Neuronal stem cell (in vitro differentiated cells): ENCODE measurements at regions not wholly inside any gene's neighbourhood (a gene's known extent, or its start where the extent isn't known, plus 50 kb on each side); places are given as distances from the start of the nearest gene placed in this dataset.

Source experiments
- DNase-seq: peaks from one replicate; pipeline ENCODE4 v3.0.0-alpha.2; 2013; ENCODE audit warnings: low spot score
- H2AFZ ChIP-seq: one replicate; pipeline ENCODE4 v1.6.1; 2013; ENCODE audit warnings: mild to moderate bottlenecking, low read length, inconsistent platforms
- H2AK5ac ChIP-seq: 2 replicates; pipeline ENCODE4 v1.6.1; 2013; ENCODE audit warnings: low read depth, mild to moderate bottlenecking, inconsistent platforms, low read length, moderate library complexity, mixed read lengths
- H2BK120ac ChIP-seq: 2 replicates; pipeline ENCODE4 v1.6.1; 2013; ENCODE audit warnings: low read depth, mild to moderate bottlenecking, inconsistent platforms, low read length, moderate library complexity, mixed read lengths
- H2BK12ac ChIP-seq: one replicate; pipeline ENCODE4 v1.6.1; 2013; ENCODE audit warnings: low read length, inconsistent platforms
- H2BK15ac ChIP-seq: 2 replicates; pipeline ENCODE4 v1.6.1; 2013; ENCODE audit warnings: mild to moderate bottlenecking, low read length, inconsistent platforms, mixed read lengths
- H2BK5ac ChIP-seq: one replicate; pipeline ENCODE4 v1.6.1; 2013; ENCODE audit warnings: inconsistent platforms, mild to moderate bottlenecking, low read length, moderate library complexity
- H3K14ac ChIP-seq: one replicate; pipeline ENCODE4 v1.6.1; 2013; ENCODE audit warnings: low read length, inconsistent platforms
- H3K18ac ChIP-seq: 2 replicates; pipeline ENCODE4 v1.6.1; 2013; ENCODE audit warnings: low read length, inconsistent platforms
- H3K23ac ChIP-seq: 2 replicates; pipeline ENCODE4 v1.6.1; 2013; ENCODE audit warnings: low read depth, mild to moderate bottlenecking, mixed read lengths, low read length, inconsistent platforms; ENCODE audit not compliant: poor library complexity
- H3K27ac ChIP-seq: replicated peaks from 3 replicates; pipeline ENCODE4 v1.5.1; 2013; ENCODE audit warnings: low read length, inconsistent platforms
- H3K27me3 ChIP-seq, 3 experiments: 2 replicates each; pipeline ENCODE4 v1.6.1; 2013; ENCODE audit warnings: low read length in 3 of 3, mild to moderate bottlenecking in 2 of 3, inconsistent platforms in 1 of 3, low read depth in 1 of 3, mixed read lengths in 1 of 3, moderate library complexity in 1 of 3; ENCODE audit not compliant: control insufficient read depth in 3 of 3, insufficient read depth in 3 of 3
- H3K36me3 ChIP-seq, 2 donors: replicated peaks in 1 of 2; 2 replicates each; pipeline ENCODE4 v1.6.1; 2013; ENCODE audit warnings: low read length in 2 of 2; ENCODE audit not compliant: control insufficient read depth in 2 of 2, insufficient read depth in 2 of 2
- H3K4ac ChIP-seq: 2 replicates; pipeline ENCODE4 v1.6.1; 2013; ENCODE audit warnings: inconsistent platforms, mild to moderate bottlenecking, low read length, moderate library complexity
- H3K4me1 ChIP-seq, 2 donors: 1 replicate in 1 of 2; 2 replicates in 1 of 2; pipeline ENCODE4 v1.6.1; 2013; ENCODE audit warnings: low read length in 2 of 2, low read depth in 1 of 2; ENCODE audit not compliant: control insufficient read depth in 2 of 2, insufficient read depth in 1 of 2
- H3K4me2 ChIP-seq: one replicate; pipeline ENCODE4 v1.6.1; 2013; ENCODE audit warnings: mild to moderate bottlenecking, low read length, inconsistent platforms; ENCODE audit not compliant: insufficient read depth, poor library complexity, severe bottlenecking
- H3K4me3 ChIP-seq, 2 donors: 2 replicates each; pipeline ENCODE4 v1.5.1; 2013; ENCODE audit warnings: low read length in 2 of 2, mild to moderate bottlenecking in 2 of 2, inconsistent platforms in 1 of 2, moderate library complexity in 1 of 2
- H3K79me1 ChIP-seq: one replicate; pipeline ENCODE4 v1.6.1; 2013; ENCODE audit warnings: low read depth, mild to moderate bottlenecking, inconsistent platforms, low read length, moderate library complexity
- H3K9ac ChIP-seq: one replicate; pipeline ENCODE4 v1.6.1; 2013; ENCODE audit warnings: mild to moderate bottlenecking, low read depth, low read length, inconsistent platforms; ENCODE audit not compliant: poor library complexity
- H3K9me3 ChIP-seq, 2 donors: replicated peaks in 1 of 2; 2 replicates each; pipeline versions ENCODE3 to v1.6.1; 2013; ENCODE audit warnings: low read length in 2 of 2, mild to moderate bottlenecking in 2 of 2, inconsistent platforms in 1 of 2, low read depth in 1 of 2, mixed read lengths in 1 of 2, moderate library complexity in 1 of 2; ENCODE audit not compliant: control insufficient read depth in 2 of 2, insufficient read depth in 1 of 2
- H4K8ac ChIP-seq: one replicate; pipeline ENCODE4 v1.6.1; 2013; ENCODE audit warnings: low read depth, mild to moderate bottlenecking, inconsistent platforms, low read length, moderate library complexity
- H4K91ac ChIP-seq: one replicate; pipeline ENCODE4 v1.6.1; 2013; ENCODE audit warnings: low read length, low read depth, mild to moderate bottlenecking, inconsistent platforms; ENCODE audit not compliant: poor library complexity
- WGBS, 2 donors: extraction: QIAGEN DNeasy Blood & Tissue Kit; methylation state at CpG; one replicate each; pipeline ENCODE4 v1.1.7; 2013; ENCODE audit warnings: missing lambda C conversion rate in 2 of 2, mixed read lengths in 1 of 2; ENCODE audit not compliant: insufficient read length in 2 of 2, insufficient replicate concordance in 1 of 2; ENCODE audit errors: extremely low coverage in 2 of 2; 5-methylcytosine and 5-hydroxymethylcytosine counted together

DNA sequence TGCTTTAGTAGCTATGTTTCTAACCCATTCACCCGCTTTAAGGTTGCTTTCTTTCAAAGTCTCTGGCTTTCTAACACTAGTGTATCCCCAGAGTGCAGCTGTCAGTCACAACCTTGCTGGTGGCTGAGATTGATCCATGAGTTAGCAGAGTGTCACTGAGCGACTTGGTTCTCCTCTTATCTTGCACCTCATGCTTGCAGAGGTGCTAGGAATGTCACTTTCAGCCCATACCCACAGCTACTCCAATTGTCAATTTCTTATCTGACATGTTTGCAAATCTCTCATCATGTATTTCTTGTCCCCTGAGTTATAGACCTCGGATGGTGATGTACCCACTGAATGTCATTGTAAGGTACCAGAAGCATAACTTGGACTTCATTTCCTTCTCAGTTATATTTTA is 1110.2 kb downstream of the GALC start:
- Histone ChIP-seq H3K4me3 (no peak overlapping the region), H4K8ac (no peak overlapping the region), H4K91ac (no peak overlapping the region), H2BK12ac (no peak overlapping the region), H3K23ac (no peak overlapping the region), H3K27ac (no peak overlapping the region), H2AK5ac (no peak overlapping the region), H3K9me3 (peaks cover 0 to 5% of the 10 kb centered on the region in 2 donors), H3K79me1 (peaks cover 1% of the 10 kb centered on the region), H3K4me2 (no peak overlapping the region), H2BK15ac (no peak overlapping the region), H2AFZ (no peak overlapping the region), H2BK120ac (no peak overlapping the region), H2BK5ac (no peak overlapping the region), H3K36me3 (no peaks in the 10 kb centered on the region), H3K27me3 (peaks cover 0 to 2% (median 0%) of the 10 kb centered on the region in 3 experiments), H3K4me1 (no peaks in the 10 kb centered on the region), H3K18ac (no peak overlapping the region), H3K14ac (no peak overlapping the region), H3K9ac (no peak overlapping the region), H3K4ac (no peak overlapping the region)
- no CpG with 5 or more reads among the region's 3 CpGs for WGBS, 2 donors
- DNase-seq: no peak

GRCh38 chr14:86865934-86866333 is 1127.0 kb downstream of the GALC start:
- no peak overlapping the region for H3K27ac ChIP-seq
- no peak overlapping the region for H3K4me2 ChIP-seq
- H3K4ac ChIP-seq: no peak overlapping the region
- H3K18ac ChIP-seq: no peak overlapping the region
- no peak overlapping the region for H2BK15ac ChIP-seq
- no peaks in the 10 kb centered on the region for H3K79me1 ChIP-seq
- no peaks in the 10 kb centered on the region for H3K4me1 ChIP-seq
- H3K9ac ChIP-seq: no peak overlapping the region
- H3K27me3 ChIP-seq: no peaks in the 10 kb centered on the region
- no peak overlapping the region for H2AK5ac ChIP-seq
- no peak for DNase-seq
- H2BK12ac ChIP-seq: no peak overlapping the region
- no peak overlapping the region for H4K8ac ChIP-seq
- no CpG with 5 or more reads among the region's 3 CpGs for WGBS, 2 donors
- H4K91ac ChIP-seq: no peak overlapping the region
- H3K14ac ChIP-seq: no peak overlapping the region
- H2BK5ac ChIP-seq: no peak overlapping the region
- H3K36me3 ChIP-seq: no peaks in the 10 kb centered on the region
- H2BK120ac ChIP-seq: no peak overlapping the region
- H3K4me3 ChIP-seq: no peak overlapping the region
- H2AFZ ChIP-seq: no peak overlapping the region
- H3K9me3 ChIP-seq: no peaks in the 10 kb centered on the region
- H3K23ac ChIP-seq: no peak overlapping the region

DNA sequence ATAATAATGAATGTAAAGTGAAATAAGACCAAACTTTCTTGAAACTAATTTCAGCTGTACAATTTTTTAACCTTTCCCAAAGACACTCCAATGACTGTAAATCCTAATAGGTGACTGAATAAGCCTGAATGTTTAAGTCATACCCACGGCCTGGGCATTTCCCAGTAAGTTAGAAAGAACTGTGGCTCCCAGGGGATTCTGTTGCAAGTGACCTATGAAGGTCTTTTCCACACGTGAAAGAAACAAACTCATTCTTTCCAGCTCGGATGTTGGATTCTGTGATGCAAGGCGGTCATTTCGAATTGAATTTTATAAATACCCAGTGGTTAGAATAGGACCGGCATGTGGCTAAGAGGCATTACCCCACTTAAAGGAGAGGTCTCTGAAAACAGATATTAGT is 1134.4 kb downstream of the GALC start:
- DNase-seq: no peak
- Histone ChIP-seq H2BK12ac (no peak overlapping the region), H3K36me3 (no peaks in the 10 kb centered on the region), H3K23ac (no peak overlapping the region), H3K4me2 (no peak overlapping the region), H3K79me1 (no peaks in the 10 kb centered on the region), H2BK5ac (no peak overlapping the region), H3K14ac (no peak overlapping the region), H2BK120ac (no peak overlapping the region), H3K18ac (no peak overlapping the region), H3K4me3 (no peak overlapping the region), H2BK15ac (no peak overlapping the region), H4K91ac (no peak overlapping the region), H3K27me3 (no peaks in the 10 kb centered on the region), H3K9ac (no peak overlapping the region), H2AK5ac (no peak overlapping the region), H4K8ac (no peak overlapping the region), H3K4me1 (no peaks in the 10 kb centered on the region), H2AFZ (no peak overlapping the region), H3K27ac (no peak overlapping the region), H3K4ac (no peak overlapping the region), H3K9me3 (no peaks in the 10 kb centered on the region)
- no CpG with 5 or more reads among the region's 6 CpGs for WGBS, 2 donors

- Histone ChIP-seq H4K91ac (no peak overlapping the region), H2AFZ (no peak overlapping the region), H3K4me3 (no peak overlapping the region), H3K14ac (no peak overlapping the region), H2BK15ac (no peak overlapping the region), H3K18ac (no peak overlapping the region), H2AK5ac (no peak overlapping the region), H3K79me1 (no peaks in the 10 kb centered on the region), H4K8ac (no peak overlapping the region), H3K27me3 (no peaks in the 10 kb centered on the region), H3K36me3 (no peaks in the 10 kb centered on the region), H3K23ac (no peak overlapping the region), H2BK5ac (no peak overlapping the region), H3K4me2 (no peak overlapping the region), H2BK12ac (no peak overlapping the region), H3K9ac (no peak overlapping the region), H3K4me1 (no peaks in the 10 kb centered on the region), H3K27ac (no peak overlapping the region), H2BK120ac (no peak overlapping the region), H3K9me3 (no peaks in the 10 kb centered on the region), H3K4ac (no peak overlapping the region)
- no CpG with 5 or more reads among the region's 3 CpGs for WGBS, 2 donors
- DNase-seq: no peak
Observed at GRCh38 chr14:86858031-86858430, 1135.0 kb downstream of the GALC start.
